CD1c-positive myeloid dendritic cell (primary cell): ENCODE measurements at regions not wholly inside any gene's neighbourhood (a gene's known extent, or its start where the extent isn't known, plus 50 kb on each side); places are given as distances from the start of the nearest gene placed in this dataset.

ENCODE experiments used
- DNase-seq: peaks from one replicate; pipeline ENCODE4 v3.0.0-alpha.2; 2016; ENCODE audit errors: extremely low spot score

DNA sequence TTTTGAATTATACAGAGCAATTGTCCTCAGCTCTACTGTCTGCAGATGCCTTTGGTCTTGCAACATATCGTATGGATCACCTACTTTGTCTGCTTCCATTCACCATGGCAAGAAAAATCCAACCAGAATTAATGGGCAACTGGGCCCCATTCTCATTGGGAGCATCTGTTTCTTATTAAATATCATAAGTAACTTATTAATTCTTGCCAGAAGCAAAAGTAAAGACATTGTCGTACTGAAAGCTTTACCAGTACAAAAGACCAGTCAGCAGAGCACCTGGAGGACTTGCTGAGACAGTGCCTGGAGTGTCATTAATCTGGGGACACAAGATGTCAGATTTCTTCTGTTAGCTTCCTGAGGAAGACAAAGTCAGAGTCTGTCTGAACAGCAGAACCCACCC is 404.5 kb downstream of the INHBA start:
- no peak for DNase-seq

DNA sequence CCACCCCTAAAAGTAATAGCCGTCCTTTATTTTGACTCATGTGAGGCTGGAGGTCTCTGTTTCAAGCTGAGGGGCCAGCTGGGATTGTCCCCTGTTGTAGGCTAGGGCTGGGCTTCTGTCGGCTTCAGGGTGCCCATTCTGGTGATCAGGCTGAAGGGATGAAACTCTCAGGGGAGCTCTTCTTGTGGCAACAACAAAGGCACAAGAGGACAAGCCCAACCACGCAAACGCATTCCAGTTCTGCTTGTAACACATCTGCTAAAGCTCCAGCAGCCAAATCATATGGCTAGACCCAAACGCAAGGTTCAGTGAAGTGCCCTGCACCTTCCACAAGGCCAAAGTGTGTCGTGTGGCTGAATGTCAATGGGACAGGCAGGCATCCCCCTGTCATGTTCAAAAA is 405.7 kb downstream of the INHBA start:
- DNase-seq = no peak

DNA sequence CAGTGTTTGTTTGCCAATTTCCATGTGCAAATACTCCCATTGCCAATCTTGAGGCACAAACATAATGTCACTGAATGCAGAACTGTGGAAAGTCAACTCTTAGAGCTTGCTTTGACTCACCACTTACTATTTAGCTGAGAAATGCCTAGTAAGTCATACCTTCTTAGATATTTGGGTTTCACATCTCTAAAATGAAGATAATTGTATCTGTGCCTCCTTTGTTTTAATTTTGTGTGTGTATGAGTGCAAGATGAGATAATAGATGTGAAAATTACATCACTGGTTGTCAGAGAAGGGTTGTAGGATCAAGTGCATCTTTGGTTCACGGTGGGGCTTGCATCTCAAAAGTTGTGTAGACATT is 407.5 kb downstream of the INHBA start:
- DNase-seq = no peak

DNA sequence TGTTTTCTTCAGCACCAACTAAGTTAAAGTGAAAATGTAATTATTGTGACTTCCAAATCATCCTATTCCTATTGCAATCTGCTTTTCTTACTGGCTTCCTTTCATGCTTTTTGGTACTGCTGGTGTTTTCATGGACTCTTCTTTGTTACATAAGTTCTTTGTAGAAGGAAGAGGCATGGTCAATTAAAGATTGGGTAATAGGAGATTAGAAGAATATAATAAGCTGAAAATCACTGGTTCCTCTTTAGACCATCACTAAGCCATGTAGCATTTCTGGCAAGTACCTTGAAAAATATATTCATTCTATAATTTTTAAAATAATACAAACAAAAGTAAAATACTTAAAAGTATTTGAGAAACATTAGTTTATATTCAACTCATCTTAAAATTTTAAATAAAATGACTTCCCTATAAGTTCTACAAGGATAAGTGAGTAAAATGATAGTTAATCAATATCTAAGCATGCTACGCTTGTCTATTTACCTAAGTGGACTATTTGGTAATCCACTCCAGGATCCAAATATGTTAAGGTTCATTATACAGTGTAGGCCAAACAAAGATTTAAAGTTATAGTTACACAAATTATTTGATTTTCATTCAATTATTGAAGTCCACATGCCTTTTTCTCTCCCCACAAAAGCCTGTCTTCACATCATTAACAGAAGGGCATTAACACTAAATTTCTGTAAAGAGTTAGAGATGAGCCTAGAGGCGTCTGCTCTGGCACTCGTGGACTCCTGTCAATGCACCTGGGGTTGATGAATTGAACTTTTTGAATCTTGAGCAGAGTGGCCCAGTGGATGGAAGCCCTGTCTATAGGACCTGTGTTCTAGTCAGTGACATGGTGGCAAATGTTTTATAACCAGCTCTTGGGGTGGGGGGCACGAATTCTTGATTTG is 408.1 kb downstream of the INHBA start:
- DNase-seq = no peak

DNA sequence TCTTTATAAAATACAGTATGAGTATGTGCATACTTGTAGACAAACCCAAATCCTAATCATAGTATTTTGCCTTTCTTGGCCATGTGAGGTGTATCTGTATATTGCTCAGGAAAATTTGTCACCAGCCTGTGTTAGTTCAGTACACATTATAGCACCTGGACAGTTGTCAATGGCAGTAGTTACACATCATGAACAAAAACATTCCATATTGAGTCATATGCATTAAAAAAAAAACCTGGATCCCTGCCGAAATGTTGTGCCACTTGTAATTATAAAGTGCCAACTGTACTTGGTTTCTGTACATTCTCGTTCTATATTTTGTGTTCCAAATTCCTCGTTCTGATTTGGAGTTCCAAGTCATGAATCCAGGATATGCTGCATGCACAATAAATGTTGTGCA is 410.4 kb downstream of the INHBA start:
- no peak for DNase-seq

DNA sequence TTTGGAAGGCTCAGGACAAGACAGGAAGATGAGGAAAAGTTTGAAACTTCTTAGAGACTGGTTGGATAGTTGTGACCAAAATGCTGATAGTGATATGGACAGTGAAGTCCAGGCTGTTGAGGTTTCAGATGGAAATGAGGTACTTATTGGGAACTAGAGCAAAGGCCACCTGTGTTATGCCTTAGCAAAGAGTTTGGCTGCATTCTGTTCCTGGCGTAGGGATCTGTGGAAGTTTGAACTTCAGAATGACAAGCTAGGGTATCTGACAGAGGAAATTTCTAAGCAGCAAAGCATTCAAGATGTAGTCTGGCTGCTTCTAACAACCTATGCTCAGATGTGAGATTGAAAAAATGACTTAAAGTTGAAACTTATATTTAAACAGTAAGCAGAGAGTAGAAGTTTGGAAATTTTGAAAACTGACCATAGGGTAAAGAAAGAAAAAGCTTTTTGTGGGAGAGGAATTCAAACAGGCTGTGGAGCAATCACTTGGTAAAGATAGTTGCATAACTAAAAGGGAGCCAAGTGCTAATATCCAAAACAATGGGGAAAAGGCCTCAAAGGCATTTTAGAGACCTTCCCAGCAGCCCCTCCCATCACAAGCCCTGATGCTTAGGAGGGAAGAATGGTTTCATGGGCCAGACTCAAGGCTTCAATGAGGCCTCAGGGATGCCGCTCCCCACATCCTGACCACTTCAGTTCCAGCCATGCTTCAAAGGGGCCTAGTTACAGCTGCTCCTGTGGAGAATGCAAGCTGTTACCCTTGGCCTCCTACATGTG is 415.1 kb downstream of the INHBA start:
- no peak for DNase-seq

DNA sequence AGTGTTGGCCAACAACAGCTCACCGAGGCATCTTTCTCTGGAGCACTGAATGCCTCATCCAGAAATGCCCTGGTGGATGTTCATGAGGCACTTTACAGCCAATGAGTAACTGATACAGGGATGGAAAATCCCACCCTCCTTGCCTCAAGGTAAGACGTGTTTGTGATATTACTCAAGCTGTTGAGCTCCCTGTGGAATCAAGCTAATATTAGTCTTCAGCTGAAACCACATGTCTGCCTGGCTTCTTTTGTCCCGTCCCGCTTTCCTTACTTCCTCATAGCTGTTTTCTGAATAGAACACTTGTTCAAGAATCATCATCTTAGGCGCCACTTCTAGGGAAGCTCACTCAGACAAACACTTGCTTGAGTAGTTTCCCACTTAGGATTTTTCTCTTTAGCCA is 422.4 kb downstream of the INHBA start:
- DNase-seq = no peak

DNA sequence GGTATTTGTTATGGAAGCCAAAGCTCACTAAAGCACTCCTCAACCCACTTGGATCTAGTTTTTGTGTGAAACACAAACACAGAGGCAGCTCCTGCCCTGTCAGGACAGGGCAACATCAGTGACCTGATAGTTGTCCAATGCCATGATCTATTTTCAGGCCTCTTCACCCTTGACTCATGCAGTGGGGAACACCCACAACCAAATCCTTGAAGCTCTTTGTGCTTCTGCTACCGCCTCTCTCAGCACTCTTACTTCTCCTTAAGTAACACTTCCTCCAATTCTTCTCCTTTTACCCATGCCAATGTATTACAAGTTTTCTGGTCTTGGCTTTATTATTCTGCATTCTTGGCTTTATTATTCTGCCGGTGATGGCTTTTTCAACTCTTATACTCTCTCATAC is 425.3 kb downstream of the INHBA start:
- DNase-seq = peak; percentile 47

DNA sequence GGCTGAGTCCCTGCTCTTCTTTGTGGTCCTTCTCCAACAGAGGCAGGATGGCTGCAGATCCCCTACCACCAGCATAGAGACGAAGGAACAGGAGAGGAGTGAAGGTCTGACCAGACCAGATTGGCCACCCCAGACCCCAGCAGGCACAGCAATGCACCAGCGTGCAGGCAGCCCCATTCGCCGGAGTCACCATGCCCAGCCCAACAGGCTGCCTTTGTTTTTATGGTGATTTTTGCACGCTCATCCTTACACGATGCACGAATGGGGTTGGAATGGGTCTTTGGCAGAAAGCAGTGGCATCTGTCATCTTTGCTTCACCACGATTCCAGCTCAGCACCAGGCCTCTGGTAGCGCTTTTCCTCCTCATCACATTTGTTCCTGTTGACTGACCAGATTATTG is 427.6 kb downstream of the INHBA start:
- no peak for DNase-seq

DNA sequence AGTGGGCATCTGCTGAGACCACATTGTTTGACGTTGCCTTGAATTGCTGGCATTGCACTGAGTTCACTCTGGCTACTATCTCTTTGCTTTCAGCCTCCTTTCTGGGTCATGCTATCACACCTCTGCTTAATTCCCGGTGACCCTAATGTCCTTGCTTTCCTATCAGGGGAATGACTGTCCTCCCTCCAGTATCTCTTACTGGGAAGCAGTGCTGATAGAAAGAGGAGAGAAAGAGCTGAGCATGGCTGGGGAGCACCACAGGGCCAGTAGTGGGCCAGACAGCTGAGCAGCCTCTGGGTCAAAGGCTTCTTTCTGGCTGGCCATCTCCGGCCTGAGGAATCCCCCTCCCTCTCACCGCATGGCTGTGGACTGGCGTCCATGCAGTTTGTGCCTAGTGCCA is 428.7 kb downstream of the INHBA start:
- DNase-seq = no peak

DNA sequence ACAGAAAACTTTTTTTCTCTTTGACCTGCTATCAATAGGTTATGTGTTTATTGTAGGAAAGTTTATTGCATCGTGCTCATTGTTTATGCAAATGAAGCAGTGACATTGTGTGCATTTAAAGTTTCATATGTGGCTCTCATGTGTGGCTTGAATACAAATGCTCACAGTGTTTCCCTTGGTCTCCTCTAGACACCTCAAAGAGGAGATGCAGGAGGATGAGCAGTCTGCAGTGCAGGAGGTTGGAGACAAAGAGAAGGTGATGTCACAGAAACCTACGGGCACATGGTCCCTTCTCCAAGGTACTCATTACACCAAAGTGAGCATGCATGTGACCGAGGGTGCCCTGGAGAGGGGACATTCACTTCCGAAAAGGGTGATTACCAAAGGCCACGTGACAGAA is 430.2 kb downstream of the INHBA start:
- DNase-seq = no peak

DNA sequence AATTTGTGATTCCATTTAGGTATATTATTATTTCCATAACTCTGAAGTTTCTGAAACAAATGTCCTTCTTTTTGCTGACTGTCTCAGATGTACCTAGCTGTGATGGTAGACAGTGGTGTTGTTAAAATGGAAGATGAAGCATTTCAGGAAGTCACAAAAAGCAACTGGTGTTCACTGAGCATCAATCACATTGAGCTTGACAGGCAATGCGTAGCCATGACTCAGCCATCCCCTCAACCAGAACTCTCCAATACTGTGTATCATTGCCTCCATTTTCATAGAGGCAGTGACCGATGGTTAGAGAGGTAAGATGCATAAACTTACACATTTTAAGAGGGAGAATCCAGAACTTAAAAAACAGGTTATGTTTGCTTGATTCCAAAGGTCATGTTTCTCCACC is 434.0 kb downstream of the INHBA start:
- DNase-seq = no peak

DNA sequence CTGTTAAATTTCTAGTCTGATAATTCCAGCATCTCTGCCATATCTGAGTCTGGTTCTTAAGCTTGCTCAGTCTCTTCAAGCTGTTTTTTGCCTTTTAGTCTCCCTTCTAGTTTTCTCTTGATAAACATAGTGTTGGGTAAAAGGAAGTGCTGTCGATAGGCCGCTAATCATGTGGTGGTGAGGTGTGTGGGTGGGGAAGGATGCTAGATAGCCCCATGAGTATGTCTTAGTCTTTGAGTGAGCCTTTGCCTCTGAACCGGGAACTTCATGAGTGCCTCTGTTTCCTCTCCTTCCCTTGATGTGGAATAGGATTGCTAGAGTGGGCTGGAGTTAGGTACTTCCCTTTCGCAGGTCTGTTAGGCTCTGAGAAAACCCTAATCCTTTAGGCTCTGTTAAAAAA is 441.8 kb downstream of the INHBA start:
- no peak for DNase-seq

DNA sequence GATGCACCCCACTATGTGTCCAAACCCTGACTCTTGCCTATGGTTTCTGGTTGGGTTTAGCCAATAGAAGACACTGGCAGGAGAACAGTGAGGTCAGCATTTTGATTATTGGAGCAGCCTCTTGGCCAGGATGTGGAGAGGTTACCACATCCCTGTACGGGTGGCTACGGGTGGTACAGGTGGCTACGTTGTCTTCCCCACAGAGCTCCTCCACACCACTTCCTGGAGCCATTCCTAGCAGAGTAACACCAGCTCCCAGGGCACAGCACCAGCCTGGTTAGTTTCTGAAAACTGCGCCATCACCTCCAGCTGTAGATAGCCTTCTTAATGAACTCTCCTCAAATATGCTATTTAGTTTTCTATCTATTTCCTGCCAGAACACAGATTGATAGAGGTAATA is 445.2 kb downstream of the INHBA start:
- no peak for DNase-seq

DNA sequence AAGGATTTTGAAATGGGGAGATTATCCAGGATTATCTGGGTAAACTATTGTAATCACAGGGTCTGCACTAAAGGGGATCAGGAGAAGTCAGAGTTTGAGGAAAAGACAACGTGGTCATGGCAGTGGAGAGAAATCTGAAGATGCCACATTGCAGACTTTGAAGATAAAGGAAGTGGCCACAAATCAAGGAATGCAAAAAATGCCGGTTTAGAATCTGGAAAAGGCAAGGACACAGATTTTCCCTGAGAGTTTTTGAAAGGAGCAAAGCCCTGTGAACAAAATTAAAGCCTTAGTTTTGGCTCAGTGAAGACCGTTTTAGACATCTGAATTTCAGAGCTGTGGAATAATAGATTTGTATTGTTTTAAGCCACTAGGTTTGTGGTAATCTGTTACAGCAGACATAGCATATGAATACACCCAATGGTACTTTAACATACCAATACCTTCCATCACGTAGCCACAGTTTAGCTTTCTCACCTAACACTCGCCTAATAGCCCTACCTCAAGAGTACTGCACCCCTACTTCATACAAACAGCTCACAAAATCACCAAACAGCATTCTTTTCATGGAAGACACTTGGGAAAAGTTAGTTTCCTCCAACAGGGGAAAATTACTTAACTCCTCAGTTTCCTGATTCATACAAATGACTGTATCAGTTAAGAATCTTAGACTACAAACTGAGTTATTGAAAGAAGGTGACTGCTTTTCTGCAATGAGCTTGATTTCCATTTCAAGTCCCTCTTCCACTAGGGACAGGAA is 446.5 kb downstream of the INHBA start:
- DNase-seq = no peak

DNA sequence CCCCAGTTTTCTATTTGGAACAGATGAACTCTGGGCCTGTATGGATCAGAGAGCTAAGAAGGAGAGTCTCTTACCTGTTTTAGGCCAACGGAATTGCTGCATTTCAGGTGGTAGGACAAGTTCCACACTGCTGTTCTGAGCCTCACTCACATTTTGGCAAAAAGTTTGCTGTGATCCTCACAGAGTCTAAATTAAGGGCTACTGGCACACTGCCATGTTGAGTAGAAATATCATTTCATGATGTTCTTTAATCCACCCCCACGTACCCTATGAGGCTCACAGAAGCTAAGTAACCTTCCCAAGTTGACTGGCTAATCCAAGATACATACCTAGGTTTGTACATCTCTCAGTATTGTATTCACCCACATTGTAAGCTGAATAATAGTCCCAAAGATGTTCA is 447.2 kb downstream of the INHBA start:
- DNase-seq = no peak

DNA sequence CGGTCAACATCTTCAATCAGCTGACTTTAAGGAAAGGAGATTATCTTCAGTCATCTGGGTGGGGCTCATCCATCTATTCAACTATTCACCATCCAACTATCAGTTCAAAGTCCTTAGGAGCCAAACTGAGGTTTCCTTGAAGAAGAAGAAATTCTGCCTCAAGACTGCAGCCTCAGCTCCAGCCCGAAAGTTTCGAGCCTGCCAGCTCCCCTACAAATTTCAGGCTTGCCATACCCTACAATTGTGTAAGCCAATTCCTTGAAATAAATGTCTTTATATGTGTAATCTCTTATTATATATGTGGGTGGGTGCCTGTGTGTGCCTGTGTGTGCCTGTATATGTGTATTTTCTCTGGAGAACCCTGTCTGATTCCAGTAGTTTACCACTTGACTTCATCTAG is 447.8 kb downstream of the INHBA start:
- DNase-seq = no peak

DNA sequence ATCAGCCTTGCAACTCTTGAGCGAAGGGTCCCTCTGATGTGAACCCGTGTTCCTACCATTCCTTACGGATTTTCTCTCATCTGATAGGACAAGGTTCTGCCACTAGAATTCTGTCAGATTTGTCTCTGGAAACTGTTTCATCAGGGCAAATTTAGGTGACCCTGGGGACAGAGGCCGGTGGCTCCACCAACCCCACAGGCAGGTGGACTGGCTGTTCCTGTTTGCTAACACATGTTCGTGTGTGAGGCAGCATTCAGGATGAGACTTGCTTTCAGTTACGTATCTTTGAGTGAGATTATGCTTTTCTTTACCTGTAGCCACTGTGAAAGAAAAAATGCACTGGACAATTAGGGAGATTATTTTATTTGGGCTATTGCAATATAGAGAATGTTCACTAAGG is 449.9 kb downstream of the INHBA start:
- no peak for DNase-seq

DNA sequence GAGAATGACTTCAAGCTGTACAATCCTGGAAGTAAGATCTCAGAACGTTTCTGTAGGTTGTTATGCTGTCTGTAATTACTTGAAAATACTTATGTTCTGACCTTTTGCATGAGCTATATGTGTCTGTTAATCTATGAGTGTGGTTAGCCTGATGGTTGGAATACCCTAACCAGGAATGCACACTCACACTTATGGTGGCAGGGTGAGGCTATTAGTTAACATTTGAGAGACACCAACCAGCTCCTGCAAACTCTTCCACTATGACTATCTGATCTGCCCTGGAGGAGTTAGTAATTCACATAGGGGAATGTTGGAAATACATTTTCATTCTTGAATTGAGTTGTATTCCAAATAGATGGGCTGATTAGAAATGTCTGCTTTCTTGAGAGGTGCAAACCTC is 450.3 kb downstream of the INHBA start:
- no peak for DNase-seq

DNA sequence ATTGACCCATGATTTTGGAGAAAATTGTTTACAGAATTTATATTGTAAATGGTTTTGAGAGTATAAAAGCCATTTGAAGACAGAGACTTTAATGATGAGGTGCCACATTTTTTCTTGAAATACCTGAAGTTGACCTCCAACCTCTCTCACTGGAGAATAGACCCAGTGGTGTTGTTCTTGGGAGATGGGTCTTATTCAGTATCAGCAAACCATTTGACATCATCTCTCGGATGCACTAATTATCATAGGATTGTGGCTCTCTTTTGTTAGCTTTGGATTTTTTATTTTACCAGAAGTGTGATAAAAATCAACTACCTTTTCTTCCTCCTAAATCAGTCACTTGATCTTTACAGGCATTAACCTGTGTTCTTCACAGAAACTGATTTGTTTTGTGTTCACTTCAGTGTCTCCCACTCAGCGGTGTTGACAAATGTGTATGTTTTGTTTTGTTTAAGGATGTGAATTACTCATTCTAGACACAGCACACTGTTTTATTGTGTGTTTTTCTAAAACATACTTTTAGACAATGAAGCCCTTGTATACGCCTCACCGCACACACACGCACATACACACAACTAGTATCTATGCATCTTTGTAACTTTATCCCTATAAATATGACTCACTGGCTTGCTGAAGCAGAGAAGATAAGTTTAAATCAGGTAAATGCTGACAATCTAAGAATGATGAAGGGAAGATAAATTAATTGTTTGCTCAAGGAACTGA is 455.6 kb downstream of the INHBA start:
- no peak for DNase-seq

DNA sequence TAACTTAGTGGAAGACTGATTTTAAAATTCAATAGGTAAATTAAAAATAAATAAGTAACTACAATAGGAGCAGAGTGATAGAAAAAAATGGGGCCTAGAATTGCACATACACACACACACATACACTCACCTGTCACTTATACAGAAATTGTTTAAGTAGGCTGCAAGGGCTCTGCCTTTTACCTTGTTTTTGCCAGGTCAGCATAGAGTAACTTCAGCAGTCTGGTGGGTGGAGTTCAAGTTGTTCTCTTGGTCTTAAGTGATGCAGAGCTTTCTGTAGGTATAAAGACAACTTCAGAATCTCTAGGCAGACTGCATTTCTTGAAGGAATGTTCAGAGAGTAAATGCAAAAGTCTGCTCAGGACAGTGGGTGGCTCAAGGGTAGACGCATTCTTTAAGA is 457.0 kb downstream of the INHBA start:
- DNase-seq = no peak

DNA sequence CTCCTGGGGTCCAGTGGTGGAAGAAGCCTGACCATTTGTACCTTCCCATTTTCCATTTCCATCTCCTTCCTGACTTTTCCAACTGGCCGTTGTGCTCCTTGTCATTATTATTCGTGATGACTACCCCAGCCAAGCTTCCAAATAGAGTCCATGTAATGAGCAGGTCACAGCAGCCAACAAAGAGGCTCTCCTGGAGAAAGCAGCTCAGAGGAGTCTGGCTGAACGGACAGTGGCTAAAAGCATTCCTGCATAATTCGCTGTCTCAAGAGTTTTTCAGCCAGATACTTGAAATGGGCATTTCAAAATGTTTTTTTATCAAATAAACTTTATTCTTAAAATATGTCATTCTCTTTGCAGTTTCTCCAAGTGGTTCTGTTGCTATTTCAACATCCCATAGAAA is 458.6 kb downstream of the INHBA start:
- no peak for DNase-seq
